ENCODE measurements at regions not wholly inside any gene's neighbourhood (a gene's known extent, or its start where the extent isn't known, plus 50 kb on each side); places are given as distances from the start of the nearest gene placed in this dataset.

DNA sequence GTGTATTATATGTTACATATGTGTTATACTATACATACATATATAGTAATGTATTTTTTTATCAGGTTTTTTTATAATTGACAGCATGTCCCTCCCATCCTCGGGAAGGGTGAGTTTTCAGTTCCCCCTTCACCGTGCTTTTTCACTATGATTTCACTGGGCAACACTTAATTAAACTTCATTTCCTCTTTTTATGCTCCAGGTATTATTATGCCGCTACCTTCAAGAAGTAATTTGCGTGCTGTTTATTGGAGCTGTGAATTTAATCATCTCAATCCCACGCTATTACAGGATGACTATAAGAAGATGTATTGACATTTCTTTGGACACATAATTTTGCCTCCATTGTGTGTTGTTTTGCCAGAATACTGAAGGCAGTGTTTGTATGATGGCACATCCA, 228.6 kb downstream of the SAMD5 start:
- TF ChIP-seq POLR2A (IDR thresholded peaks at IDR 0.05; ENCODE audit: low read length) (no peak), GATA1 (IDR thresholded peaks at IDR 0.05; ENCODE audit: low read depth, low read length) (no peak)
